HepG2 (cell line): ENCODE measurements at regions not wholly inside any gene's neighbourhood (a gene's known extent, or its start where the extent isn't known, plus 50 kb on each side); places are given as distances from the start of the nearest gene placed in this dataset.

Source experiments
- ATAC-seq: fragments of 200-7000 bp; cut with Tn5 transposase; 3 replicates; pipeline ENCODE4 v1.9.1; 2020; ENCODE audit warnings: mild to moderate bottlenecking, moderate library complexity
- BruUV-seq: library from RNA; stranded (reverse); fragments of 400-500 nt; replicated peaks from 2 replicates; lab custom pipeline; 2021; lab: Mats Ljungman, UMichigan
- CTCF ChIA-PET: fragments of 300-600 bp; formaldehyde crosslinking; extraction: SDS; loops from one replicate; lab custom pipeline; 2021; ENCODE audit warnings: low total read pairs, inconsistent platforms, low intra/inter-chr PET ratio; lab: Yijun Ruan, JAX
- POLR2A ChIA-PET: fragments of 350-600 bp; sonication (Branson Sonifier 250); formaldehyde crosslinking; loops from one replicate; lab custom pipeline; 2020; ENCODE audit warnings: antibody characterized with exemption, inconsistent platforms; lab: Yijun Ruan, JAX
- DNase-seq: peaks from one replicate; pipeline ENCODE4 v3.0.0-alpha.2; 2015; ENCODE audit warnings: low spot score
- FAIRE-seq: peaks from 3 replicates; lab custom pipeline; 2011; peaks lifted over from hg19 to GRCh38; lab: Jason Lieb, UNC
- H2AFZ ChIP-seq: one replicate; pipeline ENCODE4 v1.6.1; 2011; ENCODE audit warnings: low read length, inconsistent platforms
- H3K27ac ChIP-seq: fragments of 300-600 bp; 3 replicates; pipeline ENCODE4 v1.8.0; 2011; ENCODE audit warnings: mixed run types, mild to moderate bottlenecking, mixed read lengths, low read length, inconsistent platforms; ENCODE audit not compliant: insufficient read depth; ENCODE audit errors: extremely low read length
- H3K27me3 ChIP-seq, 2 experiments: fragments of 200-600 bp in 1 of 2; 2 replicates in 1 of 2; 3 replicates in 1 of 2; pipeline versions ENCODE4 v1.6.0 to v1.8.0; 2011; ENCODE audit warnings: low read length in 2 of 2, mild to moderate bottlenecking in 2 of 2, moderate library complexity in 2 of 2, inconsistent platforms in 1 of 2; ENCODE audit not compliant: insufficient read depth in 2 of 2, control insufficient read depth in 1 of 2
- H3K36me3 ChIP-seq, 2 experiments: fragments of 200-600 bp in 1 of 2; replicated peaks in 1 of 2; 2 replicates in 1 of 2; 3 replicates in 1 of 2; pipeline versions ENCODE4 v1.5.1 to v1.8.0; 2011; ENCODE audit warnings: low read length in 2 of 2, inconsistent platforms in 1 of 2; ENCODE audit not compliant: insufficient read depth in 2 of 2, control insufficient read depth in 1 of 2
- H3K4me1 ChIP-seq: 2 replicates; pipeline ENCODE4 v1.5.1; 2012; ENCODE audit warnings: low read length, inconsistent platforms; ENCODE audit not compliant: insufficient read depth
- H3K4me2 ChIP-seq: 2 replicates; pipeline ENCODE4 v1.6.0; 2011; ENCODE audit warnings: low read depth, low read length, inconsistent platforms
- H3K4me3 ChIP-seq, 3 experiments: fragments of 200-600 bp in 1 of 3; sonication (generic), shearing (Covaris generic) in 1 of 3; replicated peaks in 1 of 3; 2 replicates each; pipeline ENCODE4 v1.5.1; 2011 to 2016; ENCODE audit warnings: low read length in 3 of 3, inconsistent platforms in 2 of 3, low read depth in 2 of 3, mild to moderate bottlenecking in 2 of 3, control low read depth in 1 of 3, mixed read lengths in 1 of 3; ENCODE audit not compliant: insufficient read depth in 1 of 3
- H3K79me2 ChIP-seq: one replicate; pipeline ENCODE4 v1.6.1; 2011; ENCODE audit warnings: low read length, inconsistent platforms; ENCODE audit not compliant: insufficient read depth
- H3K9ac ChIP-seq: 2 replicates; pipeline ENCODE4 v1.6.0; 2011; ENCODE audit warnings: mild to moderate bottlenecking, low read depth, low read length, inconsistent platforms; ENCODE audit not compliant: insufficient read depth
- H3K9me3 ChIP-seq: 2 replicates; pipeline ENCODE4 v1.5.1; 2012; ENCODE audit warnings: mild to moderate bottlenecking, low read length
- H4K20me1 ChIP-seq: 2 replicates; pipeline ENCODE4 v1.6.0; 2011; ENCODE audit warnings: inconsistent platforms, mild to moderate bottlenecking, low read length, moderate library complexity; ENCODE audit not compliant: insufficient read depth
- ASH2L ChIP-seq: fragments of 300-600, 200-600 bp; sonication (generic); IDR thresholded peaks from 2 replicates; pipeline ENCODE4 v1.7.0; 2017; ENCODE audit warnings: low read depth, mild to moderate bottlenecking, moderate library complexity, mixed read lengths, low read length; ENCODE audit not compliant: insufficient read length
- CBFB ChIP-seq: sonication (generic); formaldehyde crosslinking; IDR thresholded peaks from 2 replicates; pipeline ENCODE4 v1.4.0; 2020; ENCODE audit warnings: missing genetic modification reagents
- GFI1 ChIP-seq: sonication (generic); formaldehyde crosslinking; IDR thresholded peaks from 2 replicates; pipeline ENCODE4 v1.5.0; 2020; ENCODE audit warnings: missing genetic modification reagents, mild to moderate bottlenecking, borderline replicate concordance
- NPAS2 ChIP-seq: sonication (generic); formaldehyde crosslinking; IDR thresholded peaks from 2 replicates; pipeline ENCODE4 v1.8.0; 2022; ENCODE audit warnings: mild to moderate bottlenecking, missing genetic modification reagents, borderline replicate concordance
- ZNF639 ChIP-seq: conservative IDR thresholded peaks from 2 replicates; pipeline ENCODE4 v1.6.1; 2018; ENCODE audit warnings: missing genetic modification reagents
- ZSCAN29 ChIP-seq: sonication (generic); formaldehyde crosslinking; conservative IDR thresholded peaks from 2 replicates; pipeline ENCODE4 v1.4.0; 2020; ENCODE audit warnings: mild to moderate bottlenecking, missing genetic modification reagents
- WGBS: methylation state at CpG from one replicate; pipeline ENCODE4 v1.1.6; 2017; ENCODE audit warnings: low lambda C conversion rate; 5-methylcytosine and 5-hydroxymethylcytosine counted together
- in situ Hi-C: cut with HindIII; loops from 2 replicates; pipeline ENCODE4 v1.10.0; 2017; ENCODE audit warnings: low pct_unique_long_range_greater_than_20kb; ENCODE audit not compliant: extremely low pct_ligation_motif_present
- intact Hi-C: fragments of 100-400 bp; cut with micrococcal nuclease; formaldehyde crosslinking; loops from one replicate; pipeline ENCODE4 v1.10.0; 2022; ENCODE audit not compliant: unreplicated experiment

GRCh38 chr1:232150770-232151548, 479.0 kb downstream of the SIPA1L2 start:
- CTCF ChIA-PET: no interaction called here

More at GRCh38 chr1:232150770-232151548, 479.0 kb downstream of the SIPA1L2 start:
- H3K4me1 ChIP-seq: no peaks in the 10 kb centered on the region
- BruUV-seq: no TSS peak
- ATAC-seq (no peak), FAIRE-seq (no peak), DNase-seq (no peak)
- no peaks in the 10 kb centered on the region for H3K9me3 ChIP-seq
- H3K27ac ChIP-seq: no peak overlapping the region
- POLR2A ChIA-PET: no interaction called here
- H3K4me2 ChIP-seq: no peak overlapping the region
- H2AFZ ChIP-seq: no peak overlapping the region
- 37% methylated on average over 8 of the region's 8 CpGs for WGBS
- TF ChIP-seq GFI1 (CRISPR knock-in tag): no peak
- no peak for TF ChIP-seq ASH2L
- no peak for TF ChIP-seq NPAS2
- TF ChIP-seq ZSCAN29 (CRISPR knock-in tag): no peak
- no peak for TF ChIP-seq ZNF639 (CRISPR knock-in tag)
- no peak for TF ChIP-seq CBFB (CRISPR knock-in tag)
- H3K36me3 ChIP-seq: no peaks in the 10 kb centered on the region
- H3K4me3 ChIP-seq: no peak overlapping the region
- no peaks in the 10 kb centered on the region for H4K20me1 ChIP-seq
- no peaks in the 10 kb centered on the region for H3K79me2 ChIP-seq
- H3K9ac ChIP-seq: no peak overlapping the region
- intact Hi-C loops: no loop called here
- 0 out of 5 replicates have a peak, but pooled peaks cover 0 to 1% of the 10 kb centered on the region in 2 experiments for H3K27me3 ChIP-seq
- in situ Hi-C loops: no loop called here
